Panc1 (cell line): ENCODE measurements at regions not wholly inside any gene's neighbourhood (a gene's known extent, or its start where the extent isn't known, plus 50 kb on each side); places are given as distances from the start of the nearest gene placed in this dataset.

Source experiments
- POLR2AphosphoS5 ChIP-seq: IDR thresholded peaks from 2 replicates; pipeline ENCODE4 v1.6.1; 2012; ENCODE audit warnings: mild to moderate bottlenecking, low read depth, low read length, moderate library complexity
- TCF7L2 ChIP-seq: IDR thresholded peaks from 2 replicates; pipeline ENCODE4 v1.6.1; 2011; ENCODE audit warnings: mild to moderate bottlenecking, low read depth, low read length, inconsistent platforms
- TF ChIP-seq, protein P1 (sequence below): fragments of 450-650 bp; IDR thresholded peaks from 2 replicates; pipeline ENCODE4 v1.5.1; 2017; ENCODE audit warnings: mild to moderate bottlenecking
- TF ChIP-seq, protein P2 (sequence below), 2 experiments: IDR thresholded peaks; 2 replicates each; pipeline ENCODE4 v1.6.1; 2011 to 2012; ENCODE audit warnings: low read depth in 2 of 2, control low read depth in 1 of 2, low read length in 1 of 2, mild to moderate bottlenecking in 1 of 2, moderate library complexity in 1 of 2; ENCODE audit not compliant: insufficient read depth in 1 of 2

DNA sequence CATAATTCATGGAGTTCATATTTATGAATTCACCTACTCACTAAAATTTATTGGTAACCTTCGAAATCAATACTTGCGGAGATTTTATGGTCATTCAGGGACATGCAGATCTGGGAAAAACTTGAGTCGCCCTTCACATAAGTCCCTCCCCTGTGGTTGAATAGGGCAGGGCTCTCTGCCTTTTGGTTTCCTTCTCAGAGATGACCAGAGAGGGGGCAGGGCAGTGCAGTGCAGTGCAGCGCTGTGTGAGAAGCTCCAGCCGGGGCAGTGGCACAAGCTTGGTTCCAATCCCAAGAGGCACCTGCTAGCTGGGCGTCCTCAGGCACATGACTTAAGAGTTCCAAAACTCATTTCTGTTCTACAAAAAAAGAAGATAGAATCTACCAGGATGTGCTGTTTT, 274.4 kb upstream of the RAB6C start:
- TF ChIP-seq, protein P1, sequence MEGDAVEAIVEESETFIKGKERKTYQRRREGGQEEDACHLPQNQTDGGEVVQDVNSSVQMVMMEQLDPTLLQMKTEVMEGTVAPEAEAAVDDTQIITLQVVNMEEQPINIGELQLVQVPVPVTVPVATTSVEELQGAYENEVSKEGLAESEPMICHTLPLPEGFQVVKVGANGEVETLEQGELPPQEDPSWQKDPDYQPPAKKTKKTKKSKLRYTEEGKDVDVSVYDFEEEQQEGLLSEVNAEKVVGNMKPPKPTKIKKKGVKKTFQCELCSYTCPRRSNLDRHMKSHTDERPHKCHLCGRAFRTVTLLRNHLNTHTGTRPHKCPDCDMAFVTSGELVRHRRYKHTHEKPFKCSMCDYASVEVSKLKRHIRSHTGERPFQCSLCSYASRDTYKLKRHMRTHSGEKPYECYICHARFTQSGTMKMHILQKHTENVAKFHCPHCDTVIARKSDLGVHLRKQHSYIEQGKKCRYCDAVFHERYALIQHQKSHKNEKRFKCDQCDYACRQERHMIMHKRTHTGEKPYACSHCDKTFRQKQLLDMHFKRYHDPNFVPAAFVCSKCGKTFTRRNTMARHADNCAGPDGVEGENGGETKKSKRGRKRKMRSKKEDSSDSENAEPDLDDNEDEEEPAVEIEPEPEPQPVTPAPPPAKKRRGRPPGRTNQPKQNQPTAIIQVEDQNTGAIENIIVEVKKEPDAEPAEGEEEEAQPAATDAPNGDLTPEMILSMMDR, result no peak
- TF ChIP-seq POLR2AphosphoS5, result no peak
- TF ChIP-seq TCF7L2, result no peak
- TF ChIP-seq, protein P2, sequence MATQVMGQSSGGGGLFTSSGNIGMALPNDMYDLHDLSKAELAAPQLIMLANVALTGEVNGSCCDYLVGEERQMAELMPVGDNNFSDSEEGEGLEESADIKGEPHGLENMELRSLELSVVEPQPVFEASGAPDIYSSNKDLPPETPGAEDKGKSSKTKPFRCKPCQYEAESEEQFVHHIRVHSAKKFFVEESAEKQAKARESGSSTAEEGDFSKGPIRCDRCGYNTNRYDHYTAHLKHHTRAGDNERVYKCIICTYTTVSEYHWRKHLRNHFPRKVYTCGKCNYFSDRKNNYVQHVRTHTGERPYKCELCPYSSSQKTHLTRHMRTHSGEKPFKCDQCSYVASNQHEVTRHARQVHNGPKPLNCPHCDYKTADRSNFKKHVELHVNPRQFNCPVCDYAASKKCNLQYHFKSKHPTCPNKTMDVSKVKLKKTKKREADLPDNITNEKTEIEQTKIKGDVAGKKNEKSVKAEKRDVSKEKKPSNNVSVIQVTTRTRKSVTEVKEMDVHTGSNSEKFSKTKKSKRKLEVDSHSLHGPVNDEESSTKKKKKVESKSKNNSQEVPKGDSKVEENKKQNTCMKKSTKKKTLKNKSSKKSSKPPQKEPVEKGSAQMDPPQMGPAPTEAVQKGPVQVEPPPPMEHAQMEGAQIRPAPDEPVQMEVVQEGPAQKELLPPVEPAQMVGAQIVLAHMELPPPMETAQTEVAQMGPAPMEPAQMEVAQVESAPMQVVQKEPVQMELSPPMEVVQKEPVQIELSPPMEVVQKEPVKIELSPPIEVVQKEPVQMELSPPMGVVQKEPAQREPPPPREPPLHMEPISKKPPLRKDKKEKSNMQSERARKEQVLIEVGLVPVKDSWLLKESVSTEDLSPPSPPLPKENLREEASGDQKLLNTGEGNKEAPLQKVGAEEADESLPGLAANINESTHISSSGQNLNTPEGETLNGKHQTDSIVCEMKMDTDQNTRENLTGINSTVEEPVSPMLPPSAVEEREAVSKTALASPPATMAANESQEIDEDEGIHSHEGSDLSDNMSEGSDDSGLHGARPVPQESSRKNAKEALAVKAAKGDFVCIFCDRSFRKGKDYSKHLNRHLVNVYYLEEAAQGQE (IDR thresholded peaks at IDR 0.05; ENCODE audit: insufficient read depth in 1 of 2, low read depth in 2 of 2, low read length in 1 of 2), result no peak
